ENCODE measurements at regions not wholly inside any gene's neighbourhood (a gene's known extent, or its start where the extent isn't known, plus 50 kb on each side); places are given as distances from the start of the nearest gene placed in this dataset.

GRCh38 chrX:127085939-127086338 lies 266.4 kb downstream of the PRR32 start:
- no peak overlapping the region for H3K4me3 ChIP-seq
- WGBS (ENCODE audit: insufficient coverage, low coverage, low lambda C conversion rate, missing lambda C conversion rate), result 35% methylated on average over 2 of the region's 2 CpGs
- no peak overlapping the region for H3K27ac ChIP-seq
- no peaks in the 10 kb centered on the region for H3K27me3 ChIP-seq
- H3K4me1 ChIP-seq, result no peaks in the 10 kb centered on the region
- TF ChIP-seq, protein P1, sequence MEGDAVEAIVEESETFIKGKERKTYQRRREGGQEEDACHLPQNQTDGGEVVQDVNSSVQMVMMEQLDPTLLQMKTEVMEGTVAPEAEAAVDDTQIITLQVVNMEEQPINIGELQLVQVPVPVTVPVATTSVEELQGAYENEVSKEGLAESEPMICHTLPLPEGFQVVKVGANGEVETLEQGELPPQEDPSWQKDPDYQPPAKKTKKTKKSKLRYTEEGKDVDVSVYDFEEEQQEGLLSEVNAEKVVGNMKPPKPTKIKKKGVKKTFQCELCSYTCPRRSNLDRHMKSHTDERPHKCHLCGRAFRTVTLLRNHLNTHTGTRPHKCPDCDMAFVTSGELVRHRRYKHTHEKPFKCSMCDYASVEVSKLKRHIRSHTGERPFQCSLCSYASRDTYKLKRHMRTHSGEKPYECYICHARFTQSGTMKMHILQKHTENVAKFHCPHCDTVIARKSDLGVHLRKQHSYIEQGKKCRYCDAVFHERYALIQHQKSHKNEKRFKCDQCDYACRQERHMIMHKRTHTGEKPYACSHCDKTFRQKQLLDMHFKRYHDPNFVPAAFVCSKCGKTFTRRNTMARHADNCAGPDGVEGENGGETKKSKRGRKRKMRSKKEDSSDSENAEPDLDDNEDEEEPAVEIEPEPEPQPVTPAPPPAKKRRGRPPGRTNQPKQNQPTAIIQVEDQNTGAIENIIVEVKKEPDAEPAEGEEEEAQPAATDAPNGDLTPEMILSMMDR (IDR thresholded peaks at IDR 0.05), result no peak
- no peak for TF ChIP-seq POLR2A (IDR thresholded peaks at IDR 0.05)
- intact Hi-C loops (cut with DNase I), result no loop called here
- no peaks in the 10 kb centered on the region for H3K36me3 ChIP-seq
- no peaks in the 10 kb centered on the region for H3K9me3 ChIP-seq
- DNase-seq, result no peak
- no peak for ATAC-seq

- WGBS (ENCODE audit: insufficient coverage, low coverage, low lambda C conversion rate, missing lambda C conversion rate), result 14% methylated on average over 3 of the region's 3 CpGs
- no peak for DNase-seq
- intact Hi-C loops (cut with DNase I), result no loop called here
- H3K4me3 ChIP-seq, result no peak overlapping the region
- no peak overlapping the region for H3K27ac ChIP-seq
- no peaks in the 10 kb centered on the region for H3K4me1 ChIP-seq
- no peaks in the 10 kb centered on the region for H3K36me3 ChIP-seq
- no peak for ATAC-seq
- TF ChIP-seq POLR2A (IDR thresholded peaks at IDR 0.05), result no peak
- TF ChIP-seq, protein P1 (IDR thresholded peaks at IDR 0.05), result no peak
- H3K9me3 ChIP-seq, result peaks cover 0 to 6% (median 0%) of the 10 kb centered on the region in 4 donors
- H3K27me3 ChIP-seq, result no peaks in the 10 kb centered on the region
These were observed 293.2 kb downstream of the PRR32 start for GRCh38 chrX:127112726-127113125.

DNA sequence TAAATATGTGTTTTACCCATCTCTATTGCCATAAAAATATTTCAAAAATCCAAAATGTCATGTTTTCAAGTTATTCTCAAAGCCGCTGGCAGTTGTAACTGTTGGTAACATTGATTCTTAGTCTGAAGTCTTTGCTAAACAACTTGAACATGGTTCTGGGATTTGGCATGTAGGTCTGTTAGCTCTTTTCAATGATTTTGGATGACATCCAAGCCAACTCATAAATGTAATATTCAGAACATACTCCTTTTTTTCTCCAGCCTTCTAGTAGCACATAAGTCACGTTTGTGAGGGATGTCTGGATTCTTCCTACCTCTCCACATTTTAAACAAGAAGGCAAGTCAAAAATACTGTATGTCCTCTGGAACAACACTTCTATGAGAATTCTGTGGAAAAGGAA lies 305.3 kb downstream of the PRR32 start:
- no peak for TF ChIP-seq POLR2A (IDR thresholded peaks at IDR 0.05)
- TF ChIP-seq, protein P1 (IDR thresholded peaks at IDR 0.05), result no peak
- whole genome bisulfite sequencing (ENCODE audit: insufficient coverage, low coverage, low lambda C conversion rate, missing lambda C conversion rate), result 37% methylated on average over 2 of the region's 2 CpGs
- DNase-seq (no peak), ATAC-seq (no peak)
- no peaks in the 10 kb centered on the region for H3K9me3 ChIP-seq
- H3K27me3 ChIP-seq, result no peaks in the 10 kb centered on the region
- H3K4me3 ChIP-seq, result no peak overlapping the region
- intact Hi-C loops (cut with DNase I), result no loop called here
- H3K4me1 ChIP-seq, result no peaks in the 10 kb centered on the region
- H3K36me3 ChIP-seq, result no peaks in the 10 kb centered on the region
- H3K27ac ChIP-seq, result no peak overlapping the region

DNA sequence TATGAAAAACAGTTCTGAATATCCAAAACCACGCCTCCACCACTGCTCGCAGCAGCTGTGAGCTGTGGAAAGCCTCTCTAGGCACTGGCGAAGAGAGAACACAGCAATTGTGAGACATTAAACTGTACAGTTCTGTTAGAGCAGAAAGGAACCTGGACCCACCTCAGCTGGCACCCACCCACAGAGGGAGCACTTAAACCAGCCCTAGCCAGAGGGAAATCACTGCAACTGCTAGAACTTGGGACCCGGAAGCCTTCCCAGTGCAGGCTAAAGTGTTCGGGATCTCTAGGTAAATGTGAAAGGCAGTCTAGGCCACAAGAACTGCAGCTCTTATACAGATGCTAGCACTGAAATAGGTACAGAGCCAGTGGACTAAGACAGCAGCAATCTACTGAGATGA lies 308.8 kb downstream of the PRR32 start:
- no peak for DNase-seq
- Histone ChIP-seq H3K9me3 (no peaks in the 10 kb centered on the region), H3K4me3 (no peak overlapping the region), H3K27ac (no peak overlapping the region), H3K27me3 (no peaks in the 10 kb centered on the region), H3K36me3 (no peaks in the 10 kb centered on the region), H3K4me1 (no peaks in the 10 kb centered on the region)
- WGBS (ENCODE audit: insufficient coverage, low coverage, low lambda C conversion rate, missing lambda C conversion rate), result 58% methylated on average over 3 of the region's 5 CpGs
- no peak for TF ChIP-seq POLR2A (IDR thresholded peaks at IDR 0.05)
- TF ChIP-seq, protein P1 (IDR thresholded peaks at IDR 0.05), result no peak
- no peak for ATAC-seq
- intact Hi-C loops (cut with DNase I), result no loop called here

DNA sequence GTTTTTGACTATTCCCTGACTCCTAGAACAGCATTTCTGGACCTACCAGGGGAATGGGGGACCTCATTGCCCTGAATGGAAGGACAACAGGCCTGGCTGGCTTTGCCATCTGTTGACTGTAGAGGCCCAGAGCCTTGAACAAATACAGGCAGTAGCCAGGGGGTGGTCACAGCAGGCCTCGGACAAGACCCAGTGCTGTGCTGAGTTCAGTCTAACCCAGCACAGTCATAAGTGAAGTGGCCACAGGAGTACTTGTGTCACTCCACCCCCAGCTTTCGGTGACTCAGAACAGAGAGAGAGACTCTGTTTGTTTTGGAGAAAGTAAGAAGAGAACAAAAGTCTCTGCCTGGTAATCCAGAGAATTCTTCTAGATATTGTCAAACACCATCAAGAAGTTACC lies 310.0 kb downstream of the PRR32 start:
- no peak overlapping the region for H3K4me3 ChIP-seq
- no CpG with 5 or more reads among the region's 2 CpGs for WGBS (ENCODE audit: insufficient coverage, low coverage, low lambda C conversion rate, missing lambda C conversion rate)
- no peak for DNase-seq
- TF ChIP-seq POLR2A (IDR thresholded peaks at IDR 0.05), result no peak
- TF ChIP-seq, protein P1 (IDR thresholded peaks at IDR 0.05), result no peak
- H3K27me3 ChIP-seq, result no peaks in the 10 kb centered on the region
- intact Hi-C loops (cut with DNase I), result no loop called here
- ATAC-seq, result no peak
- no peaks in the 10 kb centered on the region for H3K9me3 ChIP-seq
- H3K27ac ChIP-seq, result no peak overlapping the region
- no peaks in the 10 kb centered on the region for H3K36me3 ChIP-seq
- H3K4me1 ChIP-seq, result no peaks in the 10 kb centered on the region
